ENCODE measurements at regions not wholly inside any gene's neighbourhood (a gene's known extent, or its start where the extent isn't known, plus 50 kb on each side); places are given as distances from the start of the nearest gene placed in this dataset.

DNA sequence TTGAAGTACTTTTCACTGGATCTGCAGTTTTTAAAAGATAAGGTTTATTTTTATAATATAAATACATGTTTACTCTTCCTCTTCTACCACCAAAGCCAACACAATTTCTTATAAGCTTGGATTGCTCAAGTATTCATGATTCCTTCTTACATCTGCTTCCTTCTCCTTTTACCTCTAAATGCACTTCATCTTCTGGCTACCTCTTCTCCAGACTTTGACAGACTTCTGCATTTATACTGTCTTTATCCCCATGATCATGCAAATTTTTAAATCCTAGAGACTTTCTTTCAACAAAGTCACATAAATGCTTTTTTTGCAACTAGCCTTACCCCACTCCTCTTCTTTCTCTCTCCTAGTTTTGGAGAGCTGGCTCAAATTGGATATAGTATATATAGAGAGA lies 142.9 kb downstream of the TFAP2B start:
- no peaks in the 10 kb centered on the region for H3K79me2 ChIP-seq (ENCODE audit: control insufficient read depth, low read length)
- H3K27ac ChIP-seq (ENCODE audit: low read depth, low read length): no peak overlapping the region
- H3K4me1 ChIP-seq (ENCODE audit: control insufficient read depth, low read length): peaks cover 6% of the 10 kb centered on the region
- no peak for TF ChIP-seq EZH2phosphoT487 (IDR thresholded peaks at IDR 0.05; ENCODE audit: borderline replicate concordance, low read length)
- TF ChIP-seq CTCF (IDR thresholded peaks at IDR 0.05; ENCODE audit: low read depth, low read length, poor library complexity, severe bottlenecking): no peak
- H3F3A ChIP-seq (ENCODE audit: control insufficient read depth, insufficient read depth): no peaks in the 10 kb centered on the region
- H3K4me2 ChIP-seq (ENCODE audit: low read length): no peak overlapping the region
- H3K36me3 ChIP-seq (ENCODE audit: control insufficient read depth, low read length): no peaks in the 10 kb centered on the region
- H4K20me1 ChIP-seq (ENCODE audit: control insufficient read depth, insufficient read depth, low read depth, low read length): no peaks in the 10 kb centered on the region
- H3K4me3 ChIP-seq (ENCODE audit: low read length): no peak overlapping the region
- no peaks in the 10 kb centered on the region for H3K9me3 ChIP-seq (ENCODE audit: control insufficient read depth, insufficient read depth, low read length)
- H3K27me3 ChIP-seq (ENCODE audit: control insufficient read depth, low read length): no peaks in the 10 kb centered on the region
- no peaks in the 10 kb centered on the region for H3K9me2 ChIP-seq (replicated peaks; ENCODE audit: control insufficient read depth, low read length)

DNA sequence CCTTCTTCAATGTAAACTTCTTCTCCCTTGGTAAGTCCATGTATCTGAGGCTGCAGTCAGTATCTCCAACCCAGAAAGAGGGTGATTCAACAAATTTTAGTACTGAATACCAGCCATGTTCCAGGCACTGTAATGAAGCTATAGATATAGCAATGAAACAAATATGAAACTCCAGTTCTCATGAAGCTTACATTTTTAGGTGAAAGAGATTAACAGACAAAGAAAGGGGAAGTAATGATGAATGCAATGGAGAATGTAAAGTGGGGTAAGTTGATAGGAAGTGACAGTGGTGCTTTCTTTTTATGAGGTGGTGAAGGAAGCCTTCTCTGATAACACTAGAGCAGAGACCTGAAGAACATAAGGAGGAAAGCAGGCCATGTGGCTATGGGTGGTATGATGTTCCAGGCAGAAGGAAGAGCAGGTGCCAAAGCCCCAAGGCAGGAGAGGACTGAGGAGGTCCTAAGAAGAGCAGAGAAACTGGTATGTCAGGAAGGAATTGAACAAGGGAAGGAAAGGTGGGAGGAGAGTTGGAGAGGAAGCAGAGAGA lies 143.6 kb downstream of the TFAP2B start:
- Histone ChIP-seq H3K27ac (ENCODE audit: low read depth, low read length) (no peak overlapping the region), H3K9me2 (replicated peaks; ENCODE audit: control insufficient read depth, low read length) (no peaks in the 10 kb centered on the region), H3K4me2 (ENCODE audit: low read length) (no peak overlapping the region), H3K36me3 (ENCODE audit: control insufficient read depth, low read length) (no peaks in the 10 kb centered on the region), H3K4me1 (ENCODE audit: control insufficient read depth, low read length) (peaks cover 11% of the 10 kb centered on the region), H3K79me2 (ENCODE audit: control insufficient read depth, low read length) (no peaks in the 10 kb centered on the region), H3K4me3 (ENCODE audit: low read length) (no peak overlapping the region), H3K27me3 (ENCODE audit: control insufficient read depth, low read length) (no peaks in the 10 kb centered on the region), H3K9me3 (ENCODE audit: control insufficient read depth, insufficient read depth, low read length) (no peaks in the 10 kb centered on the region), H4K20me1 (ENCODE audit: control insufficient read depth, insufficient read depth, low read depth, low read length) (no peaks in the 10 kb centered on the region), H3F3A (ENCODE audit: control insufficient read depth, insufficient read depth) (no peaks in the 10 kb centered on the region)
- TF ChIP-seq EZH2phosphoT487 (IDR thresholded peaks at IDR 0.05; ENCODE audit: borderline replicate concordance, low read length) (no peak), CTCF (IDR thresholded peaks at IDR 0.05; ENCODE audit: low read depth, low read length, poor library complexity, severe bottlenecking) (no peak)

DNA sequence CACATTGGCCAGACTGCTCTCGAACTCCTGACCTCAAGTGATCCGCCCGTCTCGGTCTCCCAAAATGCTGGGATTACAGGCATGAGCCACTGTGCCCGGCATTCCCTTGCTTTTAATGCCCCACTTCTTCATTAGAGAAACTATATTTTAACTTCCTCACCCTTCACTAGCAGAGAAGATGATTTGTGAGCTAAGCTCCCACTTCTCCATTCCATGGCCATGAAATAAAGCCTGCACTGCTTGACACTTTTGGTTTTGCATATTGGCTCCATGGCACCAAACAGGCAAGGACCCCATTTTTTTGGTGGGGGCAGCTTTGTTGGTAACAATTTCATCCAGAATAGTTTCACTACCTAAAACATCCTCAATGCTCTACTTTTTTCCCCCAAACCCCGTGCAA lies 145.3 kb downstream of the TFAP2B start:
- Histone ChIP-seq H3K27ac (ENCODE audit: low read depth, low read length) (no peak overlapping the region), H3K4me3 (ENCODE audit: low read length) (no peak overlapping the region), H3K27me3 (ENCODE audit: control insufficient read depth, low read length) (no peaks in the 10 kb centered on the region), H3K4me1 (ENCODE audit: control insufficient read depth, low read length) (peaks cover 11% of the 10 kb centered on the region), H3K4me2 (ENCODE audit: low read length) (no peak overlapping the region), H3K9me2 (replicated peaks; ENCODE audit: control insufficient read depth, low read length) (no peaks in the 10 kb centered on the region), H3F3A (ENCODE audit: control insufficient read depth, insufficient read depth) (no peaks in the 10 kb centered on the region), H3K36me3 (ENCODE audit: control insufficient read depth, low read length) (no peaks in the 10 kb centered on the region), H3K9me3 (ENCODE audit: control insufficient read depth, insufficient read depth, low read length) (no peaks in the 10 kb centered on the region), H3K79me2 (ENCODE audit: control insufficient read depth, low read length) (no peaks in the 10 kb centered on the region), H4K20me1 (ENCODE audit: control insufficient read depth, insufficient read depth, low read depth, low read length) (no peaks in the 10 kb centered on the region)
- no peak for TF ChIP-seq EZH2phosphoT487 (IDR thresholded peaks at IDR 0.05; ENCODE audit: borderline replicate concordance, low read length)
- TF ChIP-seq CTCF (IDR thresholded peaks at IDR 0.05; ENCODE audit: low read depth, low read length, poor library complexity, severe bottlenecking): no peak
